ENCODE measurements at regions not wholly inside any gene's neighbourhood (a gene's known extent, or its start where the extent isn't known, plus 50 kb on each side); places are given as distances from the start of the nearest gene placed in this dataset.

GRCh38 chr13:110799246-110800236, 86.0 kb downstream of the ING1 start:
- no peaks in the 10 kb centered on the region for H3K36me3 ChIP-seq
- TF ChIP-seq POLR2A (IDR thresholded peaks at IDR 0.05) = no peak
- TF ChIP-seq POLR2AphosphoS5 (IDR thresholded peaks at IDR 0.05) = peak; percentile 46 to 79 (median 63)
- WGBS, 5 donors = 24 to 45% (median 33%) methylated on average over 29 to 30 of the region's 30 CpGs
- peaks cover 0 to 41% (median 0%) of the 10 kb centered on the region in 7 donors for H3K27me3 ChIP-seq (replicated peaks in 1 of 7)
- peak; percentile 77 for DNase-seq
- peaks cover 0 to 1% (median 0%) of the 10 kb centered on the region in 8 donors for H3K9me3 ChIP-seq
- peaks cover 0 to 28% (median 17%) of the 10 kb centered on the region in 6 donors for H3K4me1 ChIP-seq
- intact Hi-C loops (cut with DNase I; ENCODE audit: low total_unique reads) = loop anchor here (2.0 kb wide), 1 partner anchor 25 kb away; no protein-coding TSS in a partner anchor
- peak overlapping the region in 2 of 8 donors; percentile 15 to 30 for H3K4me3 ChIP-seq
- peak overlapping the region; percentile 59 to 84 (median 78) for H3K27ac ChIP-seq

DNA sequence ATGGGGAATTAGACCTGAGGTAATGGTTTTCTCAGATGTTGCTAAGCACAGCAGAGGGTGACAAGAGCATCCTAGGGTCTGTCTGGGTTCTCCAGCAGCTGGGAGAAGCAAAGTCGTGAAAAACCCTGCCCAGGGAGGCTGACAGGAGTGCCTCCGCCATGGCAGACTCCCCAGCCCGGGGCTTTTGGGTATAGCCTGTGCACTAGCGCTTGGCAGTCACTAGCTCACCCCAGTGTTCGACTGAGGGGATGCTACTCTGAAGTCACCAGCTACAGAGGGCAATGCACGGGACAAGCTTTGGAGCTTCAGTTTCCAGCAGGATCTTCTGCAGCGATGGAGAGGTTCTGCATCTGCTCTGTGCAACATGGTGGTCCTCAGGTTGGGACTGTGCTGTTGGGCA, 87.5 kb downstream of the ING1 start:
- intact Hi-C loops (cut with DNase I; ENCODE audit: low total_unique reads) = no loop called here
- Histone ChIP-seq H3K9me3 (no peaks in the 10 kb centered on the region), H3K36me3 (no peaks in the 10 kb centered on the region), H3K4me3 (no peak overlapping the region), H3K4me1 (peaks cover 0 to 28% (median 17%) of the 10 kb centered on the region in 6 donors), H3K27me3 (replicated peaks in 1 of 7) (peaks cover 0 to 41% (median 0%) of the 10 kb centered on the region in 7 donors), H3K27ac (peak overlapping the region in 3 of 8 donors; percentile 76 to 84 (median 80))
- WGBS, 5 donors = 68 to 80% (median 76%) methylated on average over 5 to 7 of the region's 7 CpGs
- DNase-seq = no peak
- TF ChIP-seq POLR2A (IDR thresholded peaks at IDR 0.05) (no peak), POLR2AphosphoS5 (IDR thresholded peaks at IDR 0.05) (no peak)
- TF ChIP-seq, protein P1, sequence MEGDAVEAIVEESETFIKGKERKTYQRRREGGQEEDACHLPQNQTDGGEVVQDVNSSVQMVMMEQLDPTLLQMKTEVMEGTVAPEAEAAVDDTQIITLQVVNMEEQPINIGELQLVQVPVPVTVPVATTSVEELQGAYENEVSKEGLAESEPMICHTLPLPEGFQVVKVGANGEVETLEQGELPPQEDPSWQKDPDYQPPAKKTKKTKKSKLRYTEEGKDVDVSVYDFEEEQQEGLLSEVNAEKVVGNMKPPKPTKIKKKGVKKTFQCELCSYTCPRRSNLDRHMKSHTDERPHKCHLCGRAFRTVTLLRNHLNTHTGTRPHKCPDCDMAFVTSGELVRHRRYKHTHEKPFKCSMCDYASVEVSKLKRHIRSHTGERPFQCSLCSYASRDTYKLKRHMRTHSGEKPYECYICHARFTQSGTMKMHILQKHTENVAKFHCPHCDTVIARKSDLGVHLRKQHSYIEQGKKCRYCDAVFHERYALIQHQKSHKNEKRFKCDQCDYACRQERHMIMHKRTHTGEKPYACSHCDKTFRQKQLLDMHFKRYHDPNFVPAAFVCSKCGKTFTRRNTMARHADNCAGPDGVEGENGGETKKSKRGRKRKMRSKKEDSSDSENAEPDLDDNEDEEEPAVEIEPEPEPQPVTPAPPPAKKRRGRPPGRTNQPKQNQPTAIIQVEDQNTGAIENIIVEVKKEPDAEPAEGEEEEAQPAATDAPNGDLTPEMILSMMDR (IDR thresholded peaks at IDR 0.05 in 8 of 11, conservative IDR thresholded peaks at IDR 0.05 in 3 of 11) = no peak

DNA sequence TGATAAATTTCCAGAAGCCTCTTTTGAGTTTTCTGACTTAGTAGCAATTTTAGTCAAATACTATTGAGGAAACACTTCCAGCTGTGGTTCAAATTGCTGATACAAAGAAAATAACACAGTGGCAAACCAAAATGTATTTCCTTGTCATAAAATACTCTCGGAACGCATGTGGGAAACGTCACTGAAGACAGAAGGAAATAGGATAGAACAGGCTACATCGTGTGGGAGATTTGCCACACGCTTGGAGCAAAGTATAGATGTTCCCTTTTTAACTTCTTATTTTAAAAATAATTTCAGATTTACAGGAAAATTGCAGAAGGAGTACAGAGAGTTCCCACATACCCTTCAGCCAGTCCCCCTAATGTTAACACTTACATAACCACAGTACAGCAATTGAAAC, 88.8 kb downstream of the ING1 start:
- no peak overlapping the region for H3K4me3 ChIP-seq
- no peaks in the 10 kb centered on the region for H3K36me3 ChIP-seq
- H3K27ac ChIP-seq = no peak overlapping the region
- H3K27me3 ChIP-seq (replicated peaks in 1 of 7) = peaks cover 0 to 46% (median 0%) of the 10 kb centered on the region in 7 donors
- 39 to 57% (median 48%) methylated on average over 5 of the region's 5 CpGs for WGBS, 5 donors
- DNase-seq = no peak
- H3K9me3 ChIP-seq = no peaks in the 10 kb centered on the region
- intact Hi-C loops (cut with DNase I; ENCODE audit: low total_unique reads) = no loop called here
- peaks cover 0 to 26% (median 17%) of the 10 kb centered on the region in 6 donors for H3K4me1 ChIP-seq
- TF ChIP-seq POLR2A (IDR thresholded peaks at IDR 0.05) (no peak), POLR2AphosphoS5 (IDR thresholded peaks at IDR 0.05) (no peak)
- TF ChIP-seq, protein P1 (IDR thresholded peaks at IDR 0.05 in 8 of 11, conservative IDR thresholded peaks at IDR 0.05 in 3 of 11) = no peak

DNA sequence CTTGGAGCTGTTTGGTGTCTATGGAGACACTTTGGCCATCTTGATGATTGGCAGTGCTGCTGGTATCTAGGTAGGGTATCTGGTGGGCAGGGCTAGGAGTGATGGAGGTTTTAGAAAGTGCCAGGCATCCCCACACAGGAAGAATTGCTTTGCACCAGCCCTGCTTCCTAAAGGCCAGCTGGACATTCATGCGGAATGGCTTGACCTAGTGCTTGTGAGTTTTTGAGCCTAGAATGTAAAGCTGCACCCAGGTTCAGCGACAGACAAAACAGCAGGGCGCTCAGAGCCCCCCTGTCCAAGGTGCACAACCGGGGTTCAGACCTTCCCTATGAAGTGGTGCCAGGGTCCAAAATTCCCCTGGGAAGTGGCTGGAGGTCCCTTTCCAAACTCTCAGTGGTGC, 93.1 kb downstream of the ING1 start:
- intact Hi-C loops (cut with DNase I; ENCODE audit: low total_unique reads) = no loop called here
- H3K36me3 ChIP-seq = no peaks in the 10 kb centered on the region
- TF ChIP-seq POLR2AphosphoS5 (IDR thresholded peaks at IDR 0.05) (no peak), POLR2A (IDR thresholded peaks at IDR 0.05) (no peak)
- TF ChIP-seq, protein P1 (IDR thresholded peaks at IDR 0.05 in 8 of 11, conservative IDR thresholded peaks at IDR 0.05 in 3 of 11) = no peak
- DNase-seq = no peak
- H3K4me3 ChIP-seq = no peak overlapping the region
- WGBS, 5 donors = 77 to 94% (median 91%) methylated on average over 4 of the region's 4 CpGs
- no peak overlapping the region for H3K27ac ChIP-seq
- H3K9me3 ChIP-seq = no peaks in the 10 kb centered on the region
- peaks cover 0 to 6% (median 2%) of the 10 kb centered on the region in 6 donors for H3K4me1 ChIP-seq
- peaks cover 0 to 50% (median 5%) of the 10 kb centered on the region in 7 donors for H3K27me3 ChIP-seq (replicated peaks in 1 of 7)

Measured in spleen (tissue), 11 donors.